Pancreas (tissue), 10 donors: ENCODE measurements at regions not wholly inside any gene's neighbourhood (a gene's known extent, or its start where the extent isn't known, plus 50 kb on each side); places are given as distances from the start of the nearest gene placed in this dataset.

ENCODE experiments used
- ATAC-seq, 4 donors: fragments of 200-7000 bp; cut with Tn5 transposase; one replicate each; pipeline versions ENCODE4 v1.8.0 to v1.9.1; 2020; ENCODE audit warnings: mild to moderate bottlenecking in 4 of 4, moderate library complexity in 4 of 4
- DNase-seq, 6 donors: peaks; one replicate each; pipeline ENCODE4 v3.0.0-alpha.2; 2020
- FAIRE-seq: peaks from 2 replicates; lab custom pipeline; 2012; peaks lifted over from hg19 to GRCh38; lab: Jason Lieb, UNC
- H3K27ac ChIP-seq, 4 donors: fragments of 200-600 bp; sonication (generic); 1 replicate in 3 of 4; 2 replicates in 1 of 4; pipeline versions ENCODE4 v1.5.0 to v1.8.0; 2020
- H3K27me3 ChIP-seq, 4 donors: fragments of 200-600 bp; one replicate each; pipeline ENCODE4 v1.8.0; 2021
- H3K36me3 ChIP-seq, 3 donors: fragments of 200-600 bp; sonication (generic) in 1 of 3; one replicate each; pipeline versions ENCODE4 v1.5.0 to v1.8.0; 2020 to 2021
- H3K4me1 ChIP-seq, 3 donors: fragments of 200-600 bp; one replicate each; pipeline ENCODE4 v1.8.0; 2021
- H3K4me3 ChIP-seq, 4 donors: fragments of 200-600 bp; sonication (generic) in 2 of 4; one replicate each; pipeline versions ENCODE4 v1.5.0 to v1.8.0; 2020 to 2021
- H3K9me3 ChIP-seq, 4 donors: fragments of 200-600 bp; one replicate each; pipeline ENCODE4 v1.8.0; 2021
- CTCF ChIP-seq, 4 donors: fragments of 200-600 bp; sonication (generic) in 3 of 4; IDR thresholded peaks; one replicate each; pipeline versions ENCODE4 v1.5.0 to v1.8.0; 2021; ENCODE audit warnings: antibody characterized with exemption in 4 of 4
- WGBS, 2 donors: extraction: QIAGEN DNeasy Blood & Tissue Kit; methylation state at CpG; one replicate each; pipeline ENCODE4 v1.1.7; 2013; 5-methylcytosine and 5-hydroxymethylcytosine counted together
- intact Hi-C, 3 donors: fragments of 100-400 bp; cut with DNase I; formaldehyde crosslinking; loops; one replicate each; pipeline versions ENCODE4 v1.11.1 to v1.14.2; 2022
- donor health status: healthy with polysubstance abuse.
- donor health status: DM: no; HTN: no; CAD: no; lungs with moderate emphysema.
- donor health status: DM: no; HTN: no; CAD: no.
- donor health status: control.
- donor health status: control.
- donor health status: Bipolar disorder and iron deficiency.
- donor health status: DM: yes; HTN: yes; CAD: no.
- donor health status: DM: no; HTN: no; CAD: no.
- donor health status: DM: no; HTN: no; CAD: no.
- donor health status: DM: yes; HTN: yes; CAD: no.

GRCh38 chr5:68080282-68081050, 135.1 kb upstream of the PIK3R1 start:
- no peaks in the 10 kb centered on the region for H3K4me1 ChIP-seq
- H3K4me3 ChIP-seq = no peak overlapping the region
- no peaks in the 10 kb centered on the region for H3K36me3 ChIP-seq
- H3K9me3 ChIP-seq = no peaks in the 10 kb centered on the region
- intact Hi-C loops = no loop called here
- no peak for TF ChIP-seq CTCF (IDR thresholded peaks at IDR 0.05)
- ATAC-seq (no peak), FAIRE-seq (no peak), DNase-seq (no peak)
- H3K27me3 ChIP-seq = no peaks in the 10 kb centered on the region
- H3K27ac ChIP-seq = no peak overlapping the region
- 76 to 84% methylated on average over 9 of the region's 9 CpGs for WGBS, 2 donors

- intact Hi-C loops = no loop called here
- FAIRE-seq = no peak
- Histone ChIP-seq H3K36me3 (no peaks in the 10 kb centered on the region), H3K9me3 (no peaks in the 10 kb centered on the region), H3K27ac (no peak overlapping the region), H3K27me3 (no peaks in the 10 kb centered on the region), H3K4me3 (no peak overlapping the region), H3K4me1 (no peaks in the 10 kb centered on the region)
- ATAC-seq = no peak
- no peak for TF ChIP-seq CTCF (IDR thresholded peaks at IDR 0.05)
- 84 to 91% methylated on average over 6 of the region's 6 CpGs for WGBS, 2 donors
- no peak for DNase-seq
Observed at GRCh38 chr5:68077349-68077894, 138.1 kb upstream of the PIK3R1 start.

GRCh38 chr5:68074633-68075032, 140.9 kb upstream of the PIK3R1 start:
- Histone ChIP-seq H3K27me3 (no peaks in the 10 kb centered on the region), H3K4me1 (no peaks in the 10 kb centered on the region), H3K36me3 (no peaks in the 10 kb centered on the region), H3K9me3 (no peaks in the 10 kb centered on the region), H3K4me3 (no peak overlapping the region), H3K27ac (no peak overlapping the region)
- FAIRE-seq (no peak), DNase-seq (no peak), ATAC-seq (no peak)
- 84 to 95% methylated on average over 1 of the region's 1 CpG for WGBS, 2 donors
- TF ChIP-seq CTCF (IDR thresholded peaks at IDR 0.05) = no peak
- intact Hi-C loops = no loop called here

GRCh38 chr5:68074048-68074632, 141.4 kb upstream of the PIK3R1 start:
- FAIRE-seq (no peak), ATAC-seq (no peak), DNase-seq (no peak)
- Histone ChIP-seq H3K9me3 (no peaks in the 10 kb centered on the region), H3K36me3 (no peaks in the 10 kb centered on the region), H3K27me3 (no peaks in the 10 kb centered on the region), H3K4me3 (no peak overlapping the region), H3K27ac (no peak overlapping the region), H3K4me1 (no peaks in the 10 kb centered on the region)
- TF ChIP-seq CTCF (IDR thresholded peaks at IDR 0.05) = no peak
- WGBS, 2 donors = 72 to 73% methylated on average over 1 of the region's 1 CpG
- intact Hi-C loops = no loop called here

- no peaks in the 10 kb centered on the region for H3K9me3 ChIP-seq
- no peaks in the 10 kb centered on the region for H3K4me1 ChIP-seq
- intact Hi-C loops = no loop called here
- no peaks in the 10 kb centered on the region for H3K36me3 ChIP-seq
- DNase-seq (no peak), ATAC-seq (no peak), FAIRE-seq (no peak)
- no peak overlapping the region for H3K4me3 ChIP-seq
- 71 to 79% methylated on average over 6 of the region's 6 CpGs for WGBS, 2 donors
- no peak for TF ChIP-seq CTCF (IDR thresholded peaks at IDR 0.05)
- H3K27ac ChIP-seq = no peak overlapping the region
- no peaks in the 10 kb centered on the region for H3K27me3 ChIP-seq
Observed at GRCh38 chr5:68071736-68072135, 143.8 kb upstream of the PIK3R1 start.
